HFF-Myc (cell line): ENCODE measurements at regions not wholly inside any gene's neighbourhood (a gene's known extent, or its start where the extent isn't known, plus 50 kb on each side); places are given as distances from the start of the nearest gene placed in this dataset.

ENCODE experiments used
- DNase-seq: peaks from one replicate; pipeline ENCODE4 v3.0.0-alpha.2; 2011; ENCODE audit warnings: low read depth; ENCODE audit errors: extremely low read depth
- H3K4me3 ChIP-seq: replicated peaks from 2 replicates; pipeline ENCODE4 v1.5.1; 2011; ENCODE audit warnings: low read depth, mild to moderate bottlenecking, control low read depth, low read length
- TF ChIP-seq, protein P1 (sequence below): IDR thresholded peaks from 2 replicates; pipeline ENCODE4 v1.5.1; 2012; ENCODE audit warnings: mild to moderate bottlenecking, low read depth, low read length, control low read depth; ENCODE audit errors: missing control alignments

DNA sequence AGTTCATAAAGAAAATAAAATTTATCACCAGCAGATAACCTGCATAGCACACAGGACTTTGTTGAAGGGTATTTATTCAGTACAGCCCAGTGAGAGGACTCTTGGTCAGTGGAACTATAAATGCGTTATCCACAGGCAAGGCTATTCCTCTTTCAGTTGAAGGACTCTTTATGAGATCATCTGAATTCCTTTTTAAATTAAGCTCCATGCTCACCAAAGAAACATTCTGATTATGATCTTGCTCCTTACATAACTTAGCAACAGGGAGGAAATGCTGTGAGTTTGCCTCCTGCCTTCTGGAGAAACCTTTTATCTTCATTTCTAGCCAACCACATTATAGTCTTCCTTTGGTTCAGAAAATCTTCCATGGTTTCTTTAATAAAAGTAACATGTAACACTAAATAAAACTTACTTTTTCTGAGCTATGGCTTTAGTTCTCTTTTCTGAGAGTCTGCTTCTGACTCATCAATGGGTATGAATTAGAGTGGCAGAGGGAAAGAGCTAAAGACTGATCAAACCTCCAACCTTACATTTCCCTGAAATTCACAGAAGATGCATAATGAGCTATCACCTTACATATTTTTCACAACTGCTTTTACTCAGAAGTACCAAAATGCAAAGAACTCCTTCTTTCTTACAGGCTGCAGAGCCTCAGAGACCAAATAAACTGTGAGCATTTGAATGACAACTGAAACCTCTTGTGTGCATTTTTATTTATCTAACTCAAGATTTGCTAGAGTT lies 267.2 kb downstream of the ADGRG6 start:
- DNase-seq = no peak
- TF ChIP-seq, protein P1, sequence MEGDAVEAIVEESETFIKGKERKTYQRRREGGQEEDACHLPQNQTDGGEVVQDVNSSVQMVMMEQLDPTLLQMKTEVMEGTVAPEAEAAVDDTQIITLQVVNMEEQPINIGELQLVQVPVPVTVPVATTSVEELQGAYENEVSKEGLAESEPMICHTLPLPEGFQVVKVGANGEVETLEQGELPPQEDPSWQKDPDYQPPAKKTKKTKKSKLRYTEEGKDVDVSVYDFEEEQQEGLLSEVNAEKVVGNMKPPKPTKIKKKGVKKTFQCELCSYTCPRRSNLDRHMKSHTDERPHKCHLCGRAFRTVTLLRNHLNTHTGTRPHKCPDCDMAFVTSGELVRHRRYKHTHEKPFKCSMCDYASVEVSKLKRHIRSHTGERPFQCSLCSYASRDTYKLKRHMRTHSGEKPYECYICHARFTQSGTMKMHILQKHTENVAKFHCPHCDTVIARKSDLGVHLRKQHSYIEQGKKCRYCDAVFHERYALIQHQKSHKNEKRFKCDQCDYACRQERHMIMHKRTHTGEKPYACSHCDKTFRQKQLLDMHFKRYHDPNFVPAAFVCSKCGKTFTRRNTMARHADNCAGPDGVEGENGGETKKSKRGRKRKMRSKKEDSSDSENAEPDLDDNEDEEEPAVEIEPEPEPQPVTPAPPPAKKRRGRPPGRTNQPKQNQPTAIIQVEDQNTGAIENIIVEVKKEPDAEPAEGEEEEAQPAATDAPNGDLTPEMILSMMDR = no peak
- H3K4me3 ChIP-seq = no peak overlapping the region

DNA sequence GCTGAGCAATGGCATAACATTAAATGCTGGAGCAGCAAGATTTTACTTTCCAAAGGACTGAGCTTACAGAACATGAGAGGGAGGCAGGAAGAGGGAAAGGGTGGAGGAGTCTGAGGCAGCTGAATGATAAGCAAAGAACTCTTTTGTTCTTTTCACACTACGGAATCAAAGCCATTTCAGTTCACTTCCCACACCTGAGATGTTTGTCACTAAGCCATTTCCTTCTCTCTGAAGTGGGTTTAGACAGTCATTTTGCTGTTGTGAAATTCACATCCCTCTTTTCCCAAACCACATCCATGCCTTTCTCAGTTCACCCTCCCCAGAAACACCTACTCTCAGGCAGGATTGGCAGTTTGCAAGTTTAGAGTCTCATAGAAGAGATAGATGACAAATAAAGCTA lies 267.9 kb downstream of the ADGRG6 start:
- H3K4me3 ChIP-seq = no peak overlapping the region

DNA sequence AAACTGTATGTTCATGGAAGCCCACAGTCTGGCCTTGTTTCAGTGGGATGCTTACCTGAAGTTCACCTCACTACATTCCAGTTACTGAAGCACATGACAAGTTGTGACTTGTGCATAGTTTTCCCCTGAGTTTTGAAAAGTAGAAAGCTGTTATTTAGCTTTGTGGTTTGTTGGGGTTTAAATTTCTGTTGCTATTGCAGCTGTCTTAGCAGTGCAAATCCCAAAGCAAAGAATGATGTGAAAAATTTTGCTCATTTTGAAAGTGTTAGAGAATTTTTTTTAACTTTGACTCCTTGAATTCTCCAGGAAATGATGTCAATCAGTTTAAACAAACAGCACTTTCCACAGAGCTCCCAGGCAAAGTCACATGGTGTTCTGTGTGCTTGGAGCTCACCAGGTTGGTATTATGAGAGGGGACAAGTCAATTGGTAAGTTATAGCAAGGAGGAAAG lies 268.4 kb downstream of the ADGRG6 start:
- DNase-seq = no peak
- H3K4me3 ChIP-seq = no peak overlapping the region
- TF ChIP-seq, protein P1 = no peak

More for the DNA sequence above, 267.9 kb downstream of the ADGRG6 start:
- no peak for DNase-seq
- TF ChIP-seq, protein P1 = no peak

DNA sequence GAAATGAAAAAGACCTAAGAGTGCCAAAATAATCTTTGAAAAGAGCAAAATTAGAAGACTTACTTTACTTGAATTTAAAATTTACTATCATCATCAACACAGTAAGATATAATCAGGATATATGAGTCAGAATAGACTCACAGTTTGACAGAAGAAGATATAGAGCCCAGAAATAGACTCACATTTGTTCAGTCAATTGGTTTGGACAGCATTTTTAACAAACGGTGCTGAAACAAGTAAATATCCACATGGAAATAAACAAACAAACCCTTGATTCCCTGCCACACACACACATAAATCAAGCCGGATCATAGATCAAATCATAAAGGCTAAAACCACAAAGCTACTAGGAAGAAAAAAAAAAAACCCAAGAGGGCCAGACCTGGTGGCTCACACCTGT lies 291.1 kb downstream of the ADGRG6 start:
- no peak overlapping the region for H3K4me3 ChIP-seq
- no peak for DNase-seq
- TF ChIP-seq, protein P1 = no peak

DNA sequence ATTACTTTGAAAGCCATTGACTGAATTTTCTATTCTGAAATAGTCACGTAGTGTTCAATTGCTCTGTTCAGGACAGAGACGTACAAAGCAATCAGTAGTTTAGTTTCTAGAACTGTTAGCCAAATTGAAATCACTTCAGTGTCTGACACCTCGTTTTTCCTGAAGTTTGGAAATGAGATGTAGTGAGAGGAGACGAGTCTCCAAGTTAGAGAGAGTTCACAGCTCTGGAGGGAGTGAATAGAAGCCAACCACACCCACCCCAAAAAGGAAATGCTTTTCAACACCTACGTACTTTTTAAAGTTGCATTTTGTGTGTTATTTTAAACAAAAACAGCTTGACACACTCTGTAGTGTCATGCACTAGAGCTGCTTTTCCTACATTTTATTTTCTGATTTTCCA lies 296.0 kb downstream of the ADGRG6 start:
- no peak for DNase-seq
- no peak overlapping the region for H3K4me3 ChIP-seq
- TF ChIP-seq, protein P1 = no peak

DNA sequence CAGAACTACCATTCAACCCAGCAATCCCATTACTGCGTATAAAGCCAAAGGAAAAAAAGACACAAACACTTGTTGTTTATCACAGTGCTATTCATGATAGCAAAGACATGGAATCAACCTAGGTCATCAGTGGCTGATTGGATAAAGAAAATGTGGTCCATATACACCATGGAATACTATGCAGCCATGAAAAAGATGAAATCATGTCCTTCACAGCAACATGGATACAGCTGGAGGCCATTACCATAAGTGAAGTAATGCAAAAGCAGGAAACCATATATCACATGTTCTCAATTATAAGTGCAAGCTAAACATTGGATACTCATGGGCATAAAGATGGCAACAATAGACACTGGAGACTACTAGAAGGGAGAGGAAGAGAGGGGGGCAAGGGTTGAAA lies 299.6 kb downstream of the ADGRG6 start:
- DNase-seq = no peak
- no peak overlapping the region for H3K4me3 ChIP-seq
- TF ChIP-seq, protein P1 = no peak

DNA sequence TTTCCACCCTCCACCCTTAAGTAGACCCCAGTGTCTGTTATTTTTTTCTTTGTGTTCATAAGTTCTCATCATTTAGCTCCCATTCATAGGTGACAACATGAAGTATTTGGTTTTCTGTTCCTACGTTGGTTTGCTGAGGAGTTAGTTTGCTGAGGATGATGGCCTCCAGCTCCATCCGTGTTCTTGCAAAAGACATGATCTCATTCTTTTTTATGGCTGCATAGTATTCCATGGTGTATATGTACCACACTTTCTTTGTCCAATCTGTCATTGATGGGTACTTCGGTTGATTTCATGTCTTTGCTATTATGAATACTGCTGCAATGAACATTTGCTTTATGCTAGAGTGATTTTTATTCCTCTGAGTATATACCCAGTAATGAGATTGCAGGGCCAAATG lies 301.2 kb downstream of the ADGRG6 start:
- no peak overlapping the region for H3K4me3 ChIP-seq
- no peak for DNase-seq

More for the DNA sequence above, 301.2 kb downstream of the ADGRG6 start:
- TF ChIP-seq, protein P1 = no peak
